H4 (cell line): ENCODE measurements at regions not wholly inside any gene's neighbourhood (a gene's known extent, or its start where the extent isn't known, plus 50 kb on each side); places are given as distances from the start of the nearest gene placed in this dataset.

Experiments used
- DNase-seq: peaks from one replicate; pipeline ENCODE4 v3.0.0-alpha.2; 2015; ENCODE audit warnings: low spot score

GRCh38 chr12:73341559-73342247, 1069.5 kb downstream of the TRHDE start:
- DNase-seq, result no peak

- DNase-seq, result no peak
These were observed 1070.6 kb downstream of the TRHDE start for GRCh38 chr12:73342733-73343132.

GRCh38 chr12:73352826-73353225, 1080.7 kb downstream of the TRHDE start:
- DNase-seq, result no peak

- DNase-seq, result no peak
These were observed 1089.1 kb downstream of the TRHDE start for GRCh38 chr12:73361156-73361863.

- DNase-seq, result no peak
These were observed 1089.7 kb downstream of the TRHDE start for GRCh38 chr12:73361864-73362230.

GRCh38 chr12:73362666-73363065, 1090.5 kb downstream of the TRHDE start:
- DNase-seq, result no peak

GRCh38 chr12:73372856-73373255, 1100.7 kb downstream of the TRHDE start:
- no peak for DNase-seq

GRCh38 chr12:73374360-73374759, 1102.2 kb downstream of the TRHDE start:
- no peak for DNase-seq

GRCh38 chr12:73383584-73384222, 1111.5 kb downstream of the TRHDE start:
- peak; percentile 38 for DNase-seq

- DNase-seq, result no peak
These were observed 1112.4 kb downstream of the TRHDE start for GRCh38 chr12:73384592-73384991.

- DNase-seq, result no peak
These were observed 1118.1 kb downstream of the TRHDE start for GRCh38 chr12:73390261-73390660.

GRCh38 chr12:73413051-73413450, 1124.6 kb upstream of the ATXN7L3B start:
- no peak for DNase-seq

GRCh38 chr12:73413974-73414373, 1123.7 kb upstream of the ATXN7L3B start:
- no peak for DNase-seq

- no peak for DNase-seq
These were observed 1122.7 kb upstream of the ATXN7L3B start for GRCh38 chr12:73414926-73415325.

GRCh38 chr12:73418541-73418940, 1119.1 kb upstream of the ATXN7L3B start:
- DNase-seq, result no peak

GRCh38 chr12:73421832-73422231, 1115.8 kb upstream of the ATXN7L3B start:
- DNase-seq, result no peak

GRCh38 chr12:73424484-73424883, 1113.2 kb upstream of the ATXN7L3B start:
- no peak for DNase-seq

- DNase-seq, result no peak
These were observed 1091.8 kb upstream of the ATXN7L3B start for GRCh38 chr12:73445658-73446324.

GRCh38 chr12:73452672-73453469, 1084.8 kb upstream of the ATXN7L3B start:
- no peak for DNase-seq

GRCh38 chr12:73460212-73460611, 1077.4 kb upstream of the ATXN7L3B start:
- no peak for DNase-seq

- DNase-seq, result peak; percentile 4
These were observed 1072.5 kb upstream of the ATXN7L3B start for GRCh38 chr12:73465106-73465505.

- DNase-seq, result no peak
These were observed 1051.4 kb upstream of the ATXN7L3B start for GRCh38 chr12:73486256-73486655.
